NOMO-1 treated with dmso at 0.1 percent for 144 hours (cell line): ENCODE measurements at regions not wholly inside any gene's neighbourhood (a gene's known extent, or its start where the extent isn't known, plus 50 kb on each side); places are given as distances from the start of the nearest gene placed in this dataset.

ENCODE experiments used
- DNase-seq: peaks from one replicate; lab custom pipeline; 2025; ENCODE audit not compliant: unreplicated experiment; lab: John Stamatoyannopoulos, UW

DNA sequence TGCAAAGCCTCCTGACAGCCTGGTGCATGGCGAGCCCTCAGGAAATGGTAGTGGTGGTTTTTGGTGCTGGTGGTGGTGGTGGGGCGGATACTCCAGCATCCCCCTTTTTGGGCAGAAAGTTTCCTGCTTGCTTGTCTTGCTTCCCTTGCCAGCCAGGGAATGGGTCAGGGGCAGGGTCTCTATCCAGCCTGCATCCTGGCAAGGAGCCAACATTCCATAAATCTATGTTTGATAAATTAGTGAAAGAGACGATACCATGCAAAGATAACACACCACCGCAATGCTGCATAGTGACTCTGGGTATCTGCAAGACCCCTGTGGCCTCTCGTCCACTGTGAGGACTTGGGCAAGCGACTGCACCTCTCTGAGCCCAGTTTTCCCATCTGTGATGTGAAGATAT, 246.2 kb downstream of the LRFN2 start:
- DNase-seq, result no peak

DNA sequence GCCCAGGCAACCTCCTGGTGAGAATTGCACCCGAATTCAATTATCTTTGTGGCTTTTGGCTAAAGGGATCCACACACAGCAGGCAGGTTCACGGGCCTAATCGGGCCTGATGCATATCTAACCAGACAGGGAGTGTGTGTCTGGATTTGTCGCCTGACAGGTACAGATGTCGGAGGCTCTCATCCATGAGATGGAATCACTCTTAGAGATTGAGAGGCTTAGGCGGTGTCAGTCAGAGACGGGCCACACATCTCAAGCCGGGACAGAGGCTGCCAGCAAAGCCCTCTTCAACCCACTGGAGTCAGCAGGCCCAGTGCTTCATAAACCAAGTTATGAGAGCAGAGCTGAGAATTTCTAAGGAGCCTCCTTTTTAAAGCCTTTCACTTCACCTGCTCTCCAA, 247.0 kb downstream of the LRFN2 start:
- no peak for DNase-seq

DNA sequence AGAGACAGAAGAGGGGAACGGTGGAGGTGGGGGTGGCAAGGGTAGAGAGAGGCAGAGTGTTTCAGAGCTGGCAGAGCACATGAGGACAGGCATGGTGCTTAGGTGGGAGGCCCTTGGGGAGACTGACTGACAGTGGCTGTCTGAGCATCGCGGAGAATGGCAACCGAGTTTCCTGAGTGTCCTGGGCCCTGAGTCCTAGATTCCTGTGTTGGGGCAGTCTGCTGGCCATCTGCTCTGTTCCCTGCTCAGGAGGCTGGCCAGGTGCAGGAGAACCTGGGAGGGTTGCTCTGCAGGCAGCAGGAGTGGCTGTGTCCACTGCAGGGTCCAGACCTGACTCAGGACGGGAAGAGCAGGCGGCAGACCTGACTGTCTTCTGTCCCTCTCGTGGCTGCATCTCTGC, 248.9 kb downstream of the LRFN2 start:
- DNase-seq, result no peak

DNA sequence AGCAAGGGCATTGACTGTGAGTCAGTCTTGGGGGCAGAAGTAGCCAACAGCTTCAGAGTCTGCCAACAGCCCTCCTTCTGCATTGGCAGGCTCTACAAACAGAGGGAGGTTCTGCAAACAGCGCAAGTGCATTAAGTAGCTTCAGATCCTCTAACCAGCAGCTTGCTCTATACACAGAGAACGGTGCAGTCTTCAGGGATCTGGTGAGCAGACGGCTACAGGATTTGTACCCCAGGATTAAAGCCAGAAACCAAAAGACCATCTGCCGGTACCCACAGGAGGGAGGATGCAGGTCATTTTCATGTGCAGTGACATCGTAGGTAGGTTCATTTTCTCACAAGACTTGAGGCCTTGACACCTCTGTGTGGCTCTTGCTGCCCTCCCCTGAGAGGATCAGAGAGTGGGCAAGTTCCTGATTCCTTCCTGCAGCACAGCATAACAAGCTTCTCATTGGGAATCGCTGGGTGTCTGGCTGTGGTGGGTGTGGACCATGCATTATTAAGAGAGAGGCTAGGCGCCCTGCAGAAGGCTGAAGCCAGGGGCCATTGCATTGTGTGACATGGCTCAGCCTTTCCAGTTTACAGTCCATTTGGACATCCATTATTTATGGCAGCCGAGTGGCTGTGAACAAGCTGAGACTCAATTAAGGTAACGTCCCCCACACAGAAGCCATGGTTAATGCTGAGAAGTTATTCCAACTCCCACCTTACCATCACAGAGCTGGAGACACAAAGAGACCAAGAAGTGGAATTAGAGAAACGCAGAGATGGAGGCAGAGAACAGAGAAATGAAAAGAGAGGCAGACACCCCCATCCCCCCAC, 250.0 kb downstream of the LRFN2 start:
- no peak for DNase-seq

DNA sequence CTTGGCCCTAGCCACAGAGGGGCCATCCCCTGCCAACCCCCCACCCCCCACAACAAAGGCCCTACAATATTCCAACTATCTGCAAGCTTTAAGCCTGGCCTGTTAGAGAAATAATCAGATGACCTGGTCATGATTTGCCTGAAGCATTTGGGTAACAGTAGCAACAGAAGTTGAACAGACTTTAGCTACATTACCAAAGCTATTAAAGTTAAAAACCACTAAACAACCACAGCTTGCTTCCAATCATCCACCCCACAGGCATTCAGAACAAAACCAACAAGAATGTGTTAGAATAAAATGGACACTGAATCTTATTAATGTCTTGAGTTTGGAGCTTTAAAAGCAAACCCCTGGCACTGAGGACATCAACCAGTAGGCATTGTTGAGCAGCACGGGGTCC, 250.9 kb downstream of the LRFN2 start:
- DNase-seq, result no peak

DNA sequence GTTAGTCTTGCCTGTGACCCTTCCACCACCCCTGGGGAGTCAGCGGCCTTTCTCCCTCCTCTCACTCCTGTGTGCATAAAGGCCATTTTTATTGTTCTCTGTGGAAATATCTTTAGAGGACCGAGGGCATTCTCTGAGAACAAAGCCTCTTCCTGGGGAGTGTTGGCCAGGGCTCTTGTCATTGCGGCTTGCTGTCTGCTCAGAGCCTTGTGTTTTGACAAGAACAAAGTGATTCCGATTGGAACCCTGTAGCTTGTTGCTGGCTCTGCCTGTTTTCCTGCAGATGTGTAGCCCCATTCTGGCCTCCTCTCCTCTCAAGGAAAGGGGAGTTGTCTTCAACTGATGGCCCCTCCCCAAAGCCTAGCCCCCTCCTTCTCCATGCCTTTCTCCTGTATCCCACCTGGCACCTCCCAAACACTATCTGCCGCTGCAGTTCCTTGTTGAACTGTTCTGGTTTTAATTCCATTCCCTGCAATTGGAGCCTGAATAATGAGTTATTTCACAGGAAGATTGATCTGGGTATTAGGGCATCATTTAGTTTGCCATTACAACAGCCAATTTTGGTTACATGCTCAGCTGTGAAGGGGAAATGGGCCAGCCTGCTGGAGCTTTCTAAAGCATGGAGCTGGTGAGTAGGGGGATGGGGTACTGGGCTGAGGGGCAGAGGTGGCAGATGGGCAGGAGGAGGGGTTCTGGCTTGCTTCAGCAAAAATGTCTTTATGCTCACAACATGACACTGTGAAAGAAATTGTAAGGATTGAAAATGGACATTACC, 252.5 kb downstream of the LRFN2 start:
- DNase-seq, result no peak

DNA sequence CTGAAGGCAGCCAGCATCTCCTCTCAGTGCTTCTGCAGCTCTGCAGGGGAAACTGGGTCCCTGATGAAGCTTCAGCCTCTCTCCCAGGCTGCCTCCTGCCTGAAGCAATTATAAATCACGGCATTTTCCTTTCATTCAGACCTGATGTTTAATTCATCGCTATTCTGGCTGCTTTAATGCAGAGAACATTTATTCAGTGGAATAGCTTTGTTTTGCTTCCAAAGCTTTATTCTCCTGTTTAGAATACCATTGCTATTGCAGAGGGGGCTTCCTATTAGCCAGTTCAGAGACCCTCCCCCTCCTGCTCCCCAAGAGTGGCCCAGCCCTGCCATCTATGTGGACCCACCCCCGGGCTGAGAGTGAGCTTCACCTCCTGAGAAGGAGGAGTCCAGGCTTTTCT, 255.6 kb downstream of the LRFN2 start:
- DNase-seq, result no peak

DNA sequence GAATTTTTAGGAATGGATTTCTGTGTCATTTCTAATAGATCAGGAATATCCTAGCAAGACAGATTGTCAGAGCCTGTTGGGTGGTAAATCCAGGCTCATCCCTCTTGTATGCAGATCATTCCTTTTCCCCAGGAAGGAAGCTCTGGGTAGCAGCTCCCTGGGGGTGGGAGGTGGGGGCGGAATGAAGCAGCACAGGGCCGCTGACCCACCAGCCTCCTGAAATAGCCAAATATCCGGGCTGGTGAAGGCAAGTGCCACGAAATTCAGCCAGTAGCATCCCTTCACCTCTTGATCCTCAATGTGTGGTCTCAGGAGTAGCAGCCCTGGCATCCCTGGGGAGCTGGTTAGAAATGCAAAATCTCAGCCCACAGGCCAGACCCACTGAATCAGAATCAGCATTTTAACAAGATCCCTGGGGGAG, 256.9 kb downstream of the LRFN2 start:
- DNase-seq, result no peak

DNA sequence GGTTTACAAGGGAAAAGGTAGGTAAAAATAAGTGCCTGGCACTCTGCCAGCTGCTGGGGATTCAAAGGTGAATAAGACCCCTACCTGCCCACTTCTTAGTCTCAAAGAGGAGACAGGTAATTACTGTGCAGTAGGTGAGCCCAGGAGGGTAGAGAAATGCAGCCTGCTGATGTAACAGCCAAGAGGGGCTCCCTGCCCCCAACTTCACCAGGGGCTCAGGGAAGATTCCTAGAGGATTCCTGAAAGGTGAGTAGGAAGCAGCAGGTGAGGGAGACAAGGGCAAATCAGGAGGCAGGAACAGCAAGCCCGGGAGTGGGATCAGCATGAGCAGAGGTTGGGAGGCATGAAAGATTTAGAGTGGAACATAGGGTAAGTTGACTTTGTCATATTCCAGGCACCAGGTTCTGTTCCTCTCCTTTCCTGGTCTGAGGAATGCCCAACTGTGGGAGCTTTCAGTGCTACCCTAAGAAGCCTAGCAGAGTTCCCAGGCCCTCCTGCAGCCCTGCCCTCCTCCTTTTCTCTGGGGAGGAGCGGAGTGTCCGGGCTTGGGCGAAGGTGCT, 258.1 kb downstream of the LRFN2 start:
- no peak for DNase-seq

DNA sequence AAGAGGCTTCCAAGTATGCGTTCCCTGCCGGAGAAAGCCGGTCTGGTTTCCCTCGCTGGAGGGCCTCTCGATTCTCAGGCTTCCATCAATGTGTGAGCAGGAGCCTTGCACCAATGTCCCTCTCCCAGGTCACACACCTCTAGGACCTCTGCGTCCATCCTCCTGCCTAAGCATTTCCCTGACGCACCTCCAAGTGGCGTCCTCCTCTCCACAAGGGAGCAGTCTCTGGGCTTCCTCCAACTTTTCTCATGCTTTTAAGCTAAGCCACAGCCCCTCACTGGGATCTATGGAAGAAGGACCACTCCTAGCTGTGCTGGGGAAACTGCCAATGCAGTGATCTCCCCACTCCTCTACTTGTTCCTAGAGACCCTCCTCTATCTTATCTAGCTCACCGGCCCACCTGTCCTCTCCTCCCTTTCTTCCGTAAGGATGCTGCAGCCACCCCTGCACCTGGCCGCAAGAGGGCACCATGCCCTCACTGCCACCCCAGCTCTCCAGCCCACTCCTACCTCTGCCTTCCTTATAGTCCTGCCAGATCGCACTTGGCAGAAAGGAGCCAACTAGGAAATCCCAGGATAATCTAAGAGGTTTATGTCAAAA, 258.7 kb downstream of the LRFN2 start:
- DNase-seq, result no peak

DNA sequence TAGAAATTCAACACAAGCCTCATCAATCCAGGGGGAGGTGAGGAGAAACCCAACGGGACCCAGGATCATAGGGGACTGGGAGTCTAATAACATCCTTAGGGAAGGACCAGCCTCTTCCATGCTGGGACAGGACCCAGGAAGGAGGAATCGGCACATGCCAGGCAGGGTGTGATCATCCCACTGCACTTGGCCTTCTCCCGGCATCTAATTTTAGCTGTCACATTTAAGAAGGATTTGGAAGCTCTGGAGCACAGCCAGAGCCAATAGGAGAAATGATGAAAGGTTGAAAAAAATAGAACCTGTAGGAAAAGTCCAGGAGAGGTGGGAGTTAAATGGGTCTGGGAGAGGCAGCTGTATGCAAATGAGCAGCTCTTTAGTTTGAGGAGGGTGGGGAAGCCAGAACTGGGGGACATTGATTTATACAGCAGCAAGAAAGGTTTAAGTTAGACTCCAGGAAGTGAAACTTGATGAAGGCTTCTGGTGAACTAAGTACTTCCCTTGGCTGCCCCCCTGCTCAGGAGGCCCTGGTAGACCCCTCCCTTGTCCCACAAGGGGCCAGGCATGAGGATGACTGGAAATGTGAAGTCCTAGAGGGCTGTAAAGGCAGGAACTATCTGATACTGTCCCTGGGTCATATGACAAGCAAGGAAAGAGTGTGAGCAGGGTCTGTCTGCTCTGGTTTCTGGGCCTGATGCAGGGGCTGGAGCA, 260.3 kb downstream of the LRFN2 start:
- DNase-seq, result peak; percentile 33

DNA sequence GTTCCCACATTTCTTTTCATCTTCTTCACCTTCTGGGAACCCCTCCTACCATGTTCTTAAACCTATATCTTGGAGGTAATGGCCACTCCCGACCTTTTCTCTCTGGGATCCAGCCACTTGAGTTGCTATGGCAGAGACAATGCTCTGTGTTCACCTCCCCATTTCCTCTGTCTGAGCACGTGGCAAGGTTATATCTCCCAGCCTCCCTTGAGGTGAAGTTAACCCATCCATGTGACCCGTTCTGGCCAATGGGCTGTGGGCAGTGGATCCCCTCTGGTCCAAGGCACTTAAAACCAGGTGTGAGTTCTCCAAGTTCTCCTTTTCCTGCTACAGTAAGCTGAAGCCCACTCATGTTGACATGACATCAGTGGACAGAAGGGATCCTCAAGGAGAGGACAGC, 261.4 kb downstream of the LRFN2 start:
- no peak for DNase-seq

DNA sequence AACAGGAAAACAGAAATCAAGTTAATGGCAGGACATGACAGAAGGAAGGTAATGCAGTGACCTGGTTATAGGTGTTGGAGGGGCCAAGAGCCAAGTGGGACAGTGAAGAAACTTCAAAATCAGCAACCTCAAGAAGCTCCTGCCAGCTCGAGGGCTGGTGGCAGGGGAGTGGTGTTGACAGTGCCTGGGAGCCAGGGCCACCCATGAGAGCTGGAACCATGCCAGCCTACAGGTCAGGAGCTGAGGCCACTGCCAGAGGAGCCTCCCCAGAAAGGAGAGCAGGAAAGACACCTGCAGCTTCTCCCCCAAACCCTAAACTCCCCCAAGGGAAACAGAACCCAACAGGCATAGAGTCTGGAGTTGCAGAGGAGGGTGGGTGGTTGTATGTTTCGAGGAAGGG, 262.1 kb downstream of the LRFN2 start:
- DNase-seq, result no peak

DNA sequence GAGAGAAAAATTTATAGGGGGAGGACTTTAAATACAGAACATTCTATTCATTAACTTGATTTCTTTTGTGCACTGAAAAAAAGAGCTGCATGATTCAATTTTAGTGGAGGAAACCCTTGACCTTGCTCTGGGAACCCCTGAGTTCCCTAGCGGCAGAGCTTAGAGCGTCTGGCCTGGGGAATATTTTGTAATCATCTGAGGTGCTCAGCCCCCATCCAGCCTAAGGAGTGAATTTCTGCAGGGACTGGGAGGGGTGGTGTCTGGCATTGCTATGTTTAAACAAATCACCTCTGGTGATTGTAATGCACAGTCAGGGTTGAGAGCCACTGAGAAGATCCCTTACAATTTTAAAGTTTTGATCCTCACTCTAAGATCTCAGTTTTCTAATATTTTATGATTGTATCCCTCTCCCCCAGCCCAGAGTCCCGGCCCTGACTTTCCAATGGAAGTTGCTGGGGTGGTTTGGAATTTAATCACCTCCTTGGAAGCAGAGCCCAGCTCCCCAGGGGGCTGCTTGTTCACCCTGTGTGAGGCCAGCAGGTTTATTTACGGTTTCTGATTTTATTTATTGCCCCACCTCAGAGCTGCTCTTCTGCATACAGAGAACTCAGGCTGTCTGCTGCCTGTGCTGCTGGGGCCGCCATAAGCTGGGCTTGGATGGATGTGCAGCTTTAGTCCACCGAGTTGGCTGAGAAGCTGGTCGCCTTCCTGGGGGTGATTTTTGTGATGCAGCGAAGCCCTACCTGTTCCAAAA, 263.1 kb downstream of the LRFN2 start:
- no peak for DNase-seq

DNA sequence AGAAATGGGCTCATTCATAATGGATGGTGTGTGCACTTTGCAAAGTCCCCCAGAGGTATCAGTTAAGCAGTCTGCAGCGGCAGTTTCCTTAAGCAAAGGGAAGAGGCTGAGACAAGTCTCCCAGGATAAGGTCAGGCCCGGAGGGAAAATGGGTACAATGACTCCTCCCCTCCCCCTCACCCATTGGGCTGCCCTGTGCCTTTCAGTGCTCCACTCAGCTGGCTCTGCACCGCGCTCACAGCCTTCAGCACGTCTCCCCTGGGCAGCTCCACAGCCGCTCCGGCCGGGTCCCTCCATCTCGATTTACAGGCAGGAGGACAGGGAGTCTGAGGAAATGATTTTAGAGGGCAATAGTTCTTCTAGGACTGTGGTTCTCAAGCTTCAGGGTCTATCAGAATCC, 264.8 kb downstream of the LRFN2 start:
- no peak for DNase-seq

DNA sequence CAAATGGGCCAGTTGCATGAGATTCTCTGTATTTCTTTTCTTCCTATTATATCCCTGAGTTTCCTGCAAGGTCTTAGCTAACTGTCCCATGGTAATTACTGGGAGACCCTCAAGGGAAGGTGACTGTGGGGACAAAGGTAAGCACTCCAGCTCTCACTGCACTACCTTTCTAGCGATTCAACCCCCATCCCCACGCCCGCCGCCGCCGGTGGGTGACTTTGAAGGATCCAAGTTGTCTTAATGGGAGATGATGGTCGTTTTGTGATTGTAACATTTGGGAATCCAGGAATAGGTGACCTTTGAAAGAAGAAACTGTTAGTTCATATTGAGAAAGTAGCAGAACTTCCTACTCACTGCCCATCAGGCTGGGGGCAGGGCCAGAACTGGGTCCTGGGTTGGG, 265.5 kb downstream of the LRFN2 start:
- DNase-seq, result no peak

DNA sequence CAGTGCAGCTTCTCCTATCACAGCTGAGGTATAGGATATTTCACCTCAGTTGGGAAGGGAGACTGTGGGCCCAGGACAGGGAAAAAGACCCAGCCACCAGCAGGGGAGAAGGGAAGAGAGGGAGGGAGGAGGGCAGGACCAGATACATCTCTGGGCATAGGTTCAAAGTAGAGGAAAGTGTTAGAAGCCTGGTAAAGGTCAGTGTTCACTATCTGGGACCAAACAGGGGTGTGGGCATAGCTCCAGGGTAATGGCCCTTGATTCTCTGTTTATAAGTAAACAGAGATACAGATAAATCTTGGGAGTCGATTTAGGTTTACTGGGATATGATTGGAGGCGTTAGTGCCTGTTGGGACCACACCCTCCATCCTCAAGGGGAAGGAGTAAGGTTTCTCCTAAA, 266.2 kb downstream of the LRFN2 start:
- no peak for DNase-seq

DNA sequence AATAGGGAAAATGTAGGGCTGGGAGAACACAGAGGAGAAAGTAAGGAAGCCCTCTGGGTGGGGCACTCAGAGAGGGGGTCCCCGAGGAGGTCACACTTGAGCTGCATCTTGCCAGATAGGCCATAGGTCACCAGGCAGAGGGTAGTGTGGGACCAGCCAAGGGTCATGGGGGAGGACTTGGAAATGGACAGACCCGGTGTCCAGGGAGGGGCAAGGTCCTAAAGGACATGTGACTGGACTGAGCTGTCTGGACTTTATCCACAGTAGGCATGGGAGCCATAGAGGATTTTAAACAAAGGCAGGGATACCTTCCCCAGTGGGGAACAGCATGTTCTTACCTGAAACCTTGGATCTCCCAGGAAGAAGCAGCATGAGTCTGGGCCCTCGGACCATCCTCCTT, 266.7 kb downstream of the LRFN2 start:
- DNase-seq, result no peak

DNA sequence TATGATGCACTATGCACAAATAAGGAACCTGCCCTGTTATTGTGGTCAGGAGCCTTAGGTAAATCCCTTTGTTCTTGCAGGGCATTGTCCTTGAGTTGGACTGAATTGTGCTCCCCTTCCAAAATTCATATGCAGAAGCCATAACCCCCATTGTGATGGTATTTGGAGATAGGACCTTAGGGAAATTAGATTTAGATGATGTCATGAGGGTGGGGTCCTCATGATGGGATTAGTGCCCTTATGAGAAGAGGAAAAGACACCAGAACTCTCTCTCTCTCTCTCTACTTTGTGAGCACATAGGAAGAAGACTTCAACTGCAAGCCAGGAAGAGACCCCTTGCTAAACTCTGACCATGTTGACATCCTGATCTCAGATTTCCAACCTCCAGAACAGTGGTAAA, 268.0 kb downstream of the LRFN2 start:
- DNase-seq, result no peak

DNA sequence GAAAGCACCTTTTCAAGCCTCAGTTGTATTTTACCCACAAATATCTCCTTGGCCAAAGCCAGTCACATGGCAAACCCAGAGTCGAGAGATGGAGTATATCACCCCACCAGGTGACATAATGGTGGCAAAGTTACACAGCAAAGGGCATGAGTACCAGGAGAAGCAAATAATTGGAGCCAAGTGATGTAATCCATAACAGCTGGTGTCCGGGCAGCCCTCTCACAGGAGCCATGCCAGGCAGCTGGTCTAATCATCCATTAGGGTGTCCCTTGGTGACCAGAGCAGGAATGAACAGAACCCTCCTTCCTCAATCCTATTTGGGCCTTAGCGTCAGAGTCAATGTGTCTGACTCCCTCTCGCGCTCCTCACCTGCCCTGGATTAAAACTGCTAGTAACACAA, 272.1 kb downstream of the LRFN2 start:
- DNase-seq, result no peak

DNA sequence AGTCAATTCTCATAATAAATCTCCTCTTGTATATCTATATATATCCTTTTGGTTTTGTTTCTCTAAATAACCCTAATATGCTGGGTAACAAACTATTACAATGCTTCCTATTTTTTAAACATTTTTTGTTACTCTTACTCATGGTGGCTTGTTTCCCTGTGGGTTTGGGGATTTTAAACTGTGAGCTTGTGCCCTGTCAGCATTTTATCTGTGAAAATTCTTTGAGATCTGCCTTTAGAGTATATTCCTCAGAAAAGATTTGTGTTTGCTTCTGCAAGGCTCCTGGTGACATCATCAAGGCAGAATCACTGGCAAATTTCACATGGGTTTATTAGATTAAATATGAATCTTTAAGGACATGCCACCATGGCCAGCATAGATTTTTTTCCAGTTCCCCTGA, 273.6 kb downstream of the LRFN2 start:
- DNase-seq, result no peak
